Keratinocyte (primary cell): ENCODE measurements at regions not wholly inside any gene's neighbourhood (a gene's known extent, or its start where the extent isn't known, plus 50 kb on each side); places are given as distances from the start of the nearest gene placed in this dataset.
A peak's percentile ranks its signal among the peaks of the same experiment; 100 is the strongest.

ENCODE experiments used
- DNase-seq: peaks from one replicate; pipeline ENCODE4 v3.0.0-alpha.2; 2011; ENCODE audit warnings: low read depth, missing footprints, low spot score
- FAIRE-seq: peaks from 2 replicates; lab custom pipeline; 2011; peaks lifted over from hg19 to GRCh38; lab: Jason Lieb, UNC
- H2AFZ ChIP-seq: 2 replicates; pipeline ENCODE4 v1.6.0; 2012; ENCODE audit warnings: low read length, control low read depth, inconsistent platforms; ENCODE audit not compliant: control insufficient read depth
- H3K27ac ChIP-seq: 2 replicates; pipeline ENCODE4 v1.5.1; 2011; ENCODE audit warnings: low read length; ENCODE audit not compliant: control insufficient read depth, insufficient read depth
- H3K27me3 ChIP-seq: 3 replicates; pipeline ENCODE4 v1.6.0; 2011; ENCODE audit warnings: low read length; ENCODE audit not compliant: control insufficient read depth, insufficient read depth; ENCODE audit errors: extremely low read depth
- H3K36me3 ChIP-seq, 2 experiments: 2 replicates in 1 of 2; 3 replicates in 1 of 2; pipeline ENCODE4 v1.5.1; 2011; ENCODE audit warnings: low read length in 2 of 2, mild to moderate bottlenecking in 1 of 2; ENCODE audit not compliant: control insufficient read depth in 2 of 2, insufficient read depth in 2 of 2; ENCODE audit errors: extremely low read depth in 1 of 2
- H3K4me1 ChIP-seq: 3 replicates; pipeline ENCODE4 v1.5.1; 2011; ENCODE audit warnings: low read length; ENCODE audit not compliant: control insufficient read depth, insufficient read depth; ENCODE audit errors: extremely low read depth
- H3K4me2 ChIP-seq: 3 replicates; pipeline ENCODE4 v1.6.0; 2011; ENCODE audit warnings: low read depth, low read length; ENCODE audit not compliant: control insufficient read depth, insufficient read depth; ENCODE audit errors: extremely low read depth
- H3K4me3 ChIP-seq, 3 experiments: fragments of 200-600 bp in 1 of 3; sonication (generic) in 1 of 3; 2 replicates in 2 of 3; 3 replicates in 1 of 3; pipeline ENCODE4 v1.5.1; 2011 to 2016; ENCODE audit warnings: low read length in 3 of 3, mild to moderate bottlenecking in 3 of 3, control low read depth in 2 of 3, inconsistent platforms in 1 of 3, low read depth in 1 of 3, mixed read lengths in 1 of 3, mixed run types in 1 of 3, moderate library complexity in 1 of 3; ENCODE audit not compliant: control insufficient read depth in 2 of 3, insufficient read depth in 2 of 3; ENCODE audit errors: extremely low read depth in 1 of 3
- H3K79me2 ChIP-seq: 2 replicates; pipeline ENCODE4 v1.6.0; 2012; ENCODE audit warnings: low read length; ENCODE audit not compliant: control insufficient read depth, insufficient read depth
- H3K9ac ChIP-seq: 3 replicates; pipeline ENCODE4 v1.6.0; 2011; ENCODE audit warnings: low read length; ENCODE audit not compliant: control insufficient read depth, insufficient read depth; ENCODE audit errors: extremely low read depth
- H3K9me1 ChIP-seq: 3 replicates; pipeline ENCODE4 v1.6.0; 2011; ENCODE audit warnings: low read length; ENCODE audit not compliant: control insufficient read depth, insufficient read depth; ENCODE audit errors: extremely low read depth
- H3K9me3 ChIP-seq: 2 replicates; pipeline ENCODE4 v1.5.1; 2012; ENCODE audit warnings: low read depth, low read length; ENCODE audit not compliant: control insufficient read depth
- H4K20me1 ChIP-seq: 3 replicates; pipeline ENCODE4 v1.6.0; 2011; ENCODE audit warnings: low read length; ENCODE audit not compliant: control insufficient read depth, insufficient read depth; ENCODE audit errors: extremely low read depth
- CTCF ChIP-seq, 3 experiments: IDR thresholded peaks in 1 of 3; conservative IDR thresholded peaks in 1 of 3; optimal IDR thresholded peaks in 1 of 3; 2 replicates in 2 of 3; 3 replicates in 1 of 3; pipeline versions ENCODE3 to v1.5.1; 2011; ENCODE audit warnings: low read length in 3 of 3, mild to moderate bottlenecking in 3 of 3, moderate library complexity in 2 of 3, control low read depth in 1 of 3, inconsistent platforms in 1 of 3; ENCODE audit not compliant: insufficient read depth in 2 of 3; ENCODE audit errors: extremely low read depth in 1 of 3
- EZH2 ChIP-seq: IDR thresholded peaks from one replicate; pipeline ENCODE4 v1.6.1; 2012; ENCODE audit warnings: inconsistent platforms, mild to moderate bottlenecking, low read length, moderate library complexity
- dilution Hi-C: fragments of 300-500 bp; cut with MboI; formaldehyde crosslinking; loops from one replicate; pipeline ENCODE4 v1.7.0; 2020; ENCODE audit warnings: low sequenced_read_pairs; ENCODE audit not compliant: extremely low pct_ligation_motif_present

GRCh38 chr3:182393830-182394367 lies 399.4 kb upstream of the ATP11B start:
- H3K4me2 ChIP-seq = no peak overlapping the region
- H3K9me1 ChIP-seq = no peaks in the 10 kb centered on the region
- H3K4me3 ChIP-seq = no peak overlapping the region
- no peaks in the 10 kb centered on the region for H3K79me2 ChIP-seq
- no peak overlapping the region for H3K9ac ChIP-seq
- H4K20me1 ChIP-seq = no peaks in the 10 kb centered on the region
- peak overlapping the region; percentile 64 for H2AFZ ChIP-seq
- H3K27ac ChIP-seq = no peak overlapping the region
- DNase-seq (no peak), FAIRE-seq (no peak)
- no peaks in the 10 kb centered on the region for H3K27me3 ChIP-seq
- TF ChIP-seq EZH2 (no peak), CTCF (optimal IDR thresholded peaks at IDR 0.05 in 1 of 3, IDR thresholded peaks at IDR 0.05 in 1 of 3, conservative IDR thresholded peaks at IDR 0.05 in 1 of 3; ENCODE audit: extremely low read depth in 1 of 3, insufficient read depth in 2 of 3, low read length in 3 of 3) (no peak)
- H3K4me1 ChIP-seq = peaks cover 11% of the 10 kb centered on the region
- no peaks in the 10 kb centered on the region for H3K9me3 ChIP-seq
- dilution Hi-C loops = no loop called here
- no peaks in the 10 kb centered on the region for H3K36me3 ChIP-seq

GRCh38 chr3:182397164-182397563 lies 396.1 kb upstream of the ATP11B start:
- Histone ChIP-seq H4K20me1 (no peaks in the 10 kb centered on the region), H3K27me3 (no peaks in the 10 kb centered on the region), H3K4me2 (no peak overlapping the region), H2AFZ (no peak overlapping the region), H3K79me2 (no peaks in the 10 kb centered on the region), H3K36me3 (no peaks in the 10 kb centered on the region), H3K9ac (no peak overlapping the region), H3K9me3 (no peaks in the 10 kb centered on the region), H3K4me1 (no peaks in the 10 kb centered on the region), H3K27ac (no peak overlapping the region), H3K4me3 (no peak overlapping the region), H3K9me1 (no peaks in the 10 kb centered on the region)
- no peak for DNase-seq
- TF ChIP-seq CTCF (optimal IDR thresholded peaks at IDR 0.05 in 1 of 3, IDR thresholded peaks at IDR 0.05 in 1 of 3, conservative IDR thresholded peaks at IDR 0.05 in 1 of 3; ENCODE audit: extremely low read depth in 1 of 3, insufficient read depth in 2 of 3, low read length in 3 of 3) (no peak), EZH2 (no peak)
- no peak for FAIRE-seq
- dilution Hi-C loops = no loop called here
